NB4 (cell line): ENCODE measurements at regions not wholly inside any gene's neighbourhood (a gene's known extent, or its start where the extent isn't known, plus 50 kb on each side); places are given as distances from the start of the nearest gene placed in this dataset.

ENCODE experiments used
- CTCF ChIP-seq: IDR thresholded peaks from one replicate; pipeline ENCODE4 v1.5.1; 2012; ENCODE audit warnings: low read depth, low read length
- MYC ChIP-seq: IDR thresholded peaks from 2 replicates; pipeline ENCODE4 v1.6.1; 2011; ENCODE audit warnings: low read depth, low read length
- POLR2A ChIP-seq: IDR thresholded peaks from 2 replicates; pipeline ENCODE4 v1.6.1; 2011; ENCODE audit warnings: mild to moderate bottlenecking; ENCODE audit not compliant: insufficient read length; ENCODE audit errors: extremely low read depth

GRCh38 chr18:56505971-56506370, 132.4 kb downstream of the TXNL1 start:
- TF ChIP-seq CTCF (no peak), POLR2A (no peak), MYC (no peak)
